Spinal cord (tissue), 9 donors: ENCODE measurements at regions not wholly inside any gene's neighbourhood (a gene's known extent, or its start where the extent isn't known, plus 50 kb on each side); places are given as distances from the start of the nearest gene placed in this dataset.

Experiments used
- DNase-seq, 6 donors: peaks; one replicate each; pipeline versions ENCODE4 v3.0.0 to v3.0.0-alpha.2; 2013 to 2015; ENCODE audit warnings: low spot score in 6 of 6, low read depth in 4 of 6
- H3K27ac ChIP-seq: one replicate; pipeline ENCODE4 v1.5.1; 2013; ENCODE audit warnings: low read depth, low read length, control low read depth
- H3K27me3 ChIP-seq: one replicate; pipeline ENCODE4 v1.6.1; 2013; ENCODE audit warnings: low read length; ENCODE audit not compliant: control insufficient read depth, insufficient read depth
- H3K36me3 ChIP-seq: one replicate; pipeline ENCODE4 v1.6.1; 2013; ENCODE audit warnings: low read length; ENCODE audit not compliant: control insufficient read depth, insufficient read depth
- H3K4me1 ChIP-seq: one replicate; pipeline ENCODE4 v1.6.1; 2013; ENCODE audit warnings: low read length; ENCODE audit not compliant: control insufficient read depth, insufficient read depth
- H3K4me3 ChIP-seq: one replicate; pipeline ENCODE4 v1.5.1; 2013; ENCODE audit warnings: low read depth, low read length, control low read depth
- H3K9me3 ChIP-seq: one replicate; pipeline ENCODE4 v1.6.1; 2013; ENCODE audit warnings: low read length; ENCODE audit not compliant: control insufficient read depth, insufficient read depth
- WGBS: methylation state at CpG from one replicate; pipeline ENCODE4 v1.1.5; 2013; ENCODE audit warnings: missing lambda C conversion rate; ENCODE audit not compliant: insufficient coverage; 5-methylcytosine and 5-hydroxymethylcytosine counted together
- donor health status: healthy.

- 95% methylated on average over 3 of the region's 4 CpGs for WGBS
- no peak for DNase-seq
- no peaks in the 10 kb centered on the region for H3K27me3 ChIP-seq
- no peak overlapping the region for H3K27ac ChIP-seq
- peaks cover 7% of the 10 kb centered on the region for H3K4me1 ChIP-seq
- no peak overlapping the region for H3K4me3 ChIP-seq
- no peaks in the 10 kb centered on the region for H3K9me3 ChIP-seq
- H3K36me3 ChIP-seq: no peaks in the 10 kb centered on the region
Observed at GRCh38 chr18:10310626-10311025, 143.8 kb upstream of the APCDD1 start.

GRCh38 chr18:10312326-10313015, 142.0 kb upstream of the APCDD1 start:
- H3K4me3 ChIP-seq: no peak overlapping the region
- peaks cover 7% of the 10 kb centered on the region for H3K4me1 ChIP-seq
- WGBS: 75% methylated on average over 5 of the region's 5 CpGs
- H3K36me3 ChIP-seq: no peaks in the 10 kb centered on the region
- H3K27ac ChIP-seq: no peak overlapping the region
- no peaks in the 10 kb centered on the region for H3K9me3 ChIP-seq
- no peak for DNase-seq
- H3K27me3 ChIP-seq: no peaks in the 10 kb centered on the region

- H3K4me1 ChIP-seq: peaks cover 7% of the 10 kb centered on the region
- WGBS: 83% methylated on average over 2 of the region's 3 CpGs
- DNase-seq: no peak
- no peak overlapping the region for H3K27ac ChIP-seq
- H3K27me3 ChIP-seq: no peaks in the 10 kb centered on the region
- no peaks in the 10 kb centered on the region for H3K9me3 ChIP-seq
- no peaks in the 10 kb centered on the region for H3K36me3 ChIP-seq
- no peak overlapping the region for H3K4me3 ChIP-seq
Observed at GRCh38 chr18:10313016-10313342, 141.5 kb upstream of the APCDD1 start.

- WGBS: no CpG with 5 or more reads among the region's 5 CpGs
- Histone ChIP-seq H3K4me3 (no peak overlapping the region), H3K4me1 (peaks cover 7% of the 10 kb centered on the region), H3K27me3 (no peaks in the 10 kb centered on the region), H3K9me3 (no peaks in the 10 kb centered on the region), H3K36me3 (no peaks in the 10 kb centered on the region), H3K27ac (no peak overlapping the region)
- DNase-seq: no peak
Observed at GRCh38 chr18:10314066-10314465, 140.4 kb upstream of the APCDD1 start.

- Histone ChIP-seq H3K27ac (no peak overlapping the region), H3K27me3 (no peaks in the 10 kb centered on the region), H3K9me3 (no peaks in the 10 kb centered on the region), H3K4me1 (peaks cover 7% of the 10 kb centered on the region), H3K36me3 (no peaks in the 10 kb centered on the region), H3K4me3 (no peak overlapping the region)
- DNase-seq: no peak
- 100% methylated on average over 1 of the region's 1 CpG for WGBS
Observed at GRCh38 chr18:10315522-10315921, 138.9 kb upstream of the APCDD1 start.

GRCh38 chr18:10316778-10317177, 137.7 kb upstream of the APCDD1 start:
- Histone ChIP-seq H3K27ac (no peak overlapping the region), H3K4me1 (peaks cover 7% of the 10 kb centered on the region), H3K27me3 (no peaks in the 10 kb centered on the region), H3K36me3 (no peaks in the 10 kb centered on the region), H3K9me3 (no peaks in the 10 kb centered on the region), H3K4me3 (no peak overlapping the region)
- 93% methylated on average over 4 of the region's 7 CpGs for WGBS
- DNase-seq: no peak

GRCh38 chr18:10317864-10318690, 136.4 kb upstream of the APCDD1 start:
- DNase-seq: no peak
- Histone ChIP-seq H3K4me3 (no peak overlapping the region), H3K27me3 (no peaks in the 10 kb centered on the region), H3K4me1 (peaks cover 7% of the 10 kb centered on the region), H3K27ac (no peak overlapping the region), H3K9me3 (no peaks in the 10 kb centered on the region), H3K36me3 (no peaks in the 10 kb centered on the region)
- 88% methylated on average over 4 of the region's 6 CpGs for WGBS

GRCh38 chr18:10318691-10318970, 135.8 kb upstream of the APCDD1 start:
- peaks cover 7% of the 10 kb centered on the region for H3K4me1 ChIP-seq
- no peak overlapping the region for H3K4me3 ChIP-seq
- DNase-seq: no peak
- no peak overlapping the region for H3K27ac ChIP-seq
- H3K36me3 ChIP-seq: no peaks in the 10 kb centered on the region
- H3K9me3 ChIP-seq: no peaks in the 10 kb centered on the region
- H3K27me3 ChIP-seq: no peaks in the 10 kb centered on the region
- WGBS: 13% methylated on average over 1 of the region's 3 CpGs

- H3K36me3 ChIP-seq: no peaks in the 10 kb centered on the region
- H3K4me3 ChIP-seq: no peak overlapping the region
- no peaks in the 10 kb centered on the region for H3K9me3 ChIP-seq
- WGBS: 75% methylated on average over 2 of the region's 2 CpGs
- H3K27me3 ChIP-seq: no peaks in the 10 kb centered on the region
- no peak for DNase-seq
- H3K27ac ChIP-seq: no peak overlapping the region
- H3K4me1 ChIP-seq: peaks cover 7% of the 10 kb centered on the region
Observed at GRCh38 chr18:10319026-10319425, 135.4 kb upstream of the APCDD1 start.

GRCh38 chr18:10319914-10320600, 134.4 kb upstream of the APCDD1 start:
- Histone ChIP-seq H3K4me1 (peaks cover 1% of the 10 kb centered on the region), H3K9me3 (no peaks in the 10 kb centered on the region), H3K4me3 (no peak overlapping the region), H3K36me3 (no peaks in the 10 kb centered on the region), H3K27me3 (no peaks in the 10 kb centered on the region), H3K27ac (peak overlapping the region; percentile 51)
- DNase-seq: no peak
- 98% methylated on average over 4 of the region's 9 CpGs for WGBS
